ENCODE measurements at regions not wholly inside any gene's neighbourhood (a gene's known extent, or its start where the extent isn't known, plus 50 kb on each side); places are given as distances from the start of the nearest gene placed in this dataset.

DNA sequence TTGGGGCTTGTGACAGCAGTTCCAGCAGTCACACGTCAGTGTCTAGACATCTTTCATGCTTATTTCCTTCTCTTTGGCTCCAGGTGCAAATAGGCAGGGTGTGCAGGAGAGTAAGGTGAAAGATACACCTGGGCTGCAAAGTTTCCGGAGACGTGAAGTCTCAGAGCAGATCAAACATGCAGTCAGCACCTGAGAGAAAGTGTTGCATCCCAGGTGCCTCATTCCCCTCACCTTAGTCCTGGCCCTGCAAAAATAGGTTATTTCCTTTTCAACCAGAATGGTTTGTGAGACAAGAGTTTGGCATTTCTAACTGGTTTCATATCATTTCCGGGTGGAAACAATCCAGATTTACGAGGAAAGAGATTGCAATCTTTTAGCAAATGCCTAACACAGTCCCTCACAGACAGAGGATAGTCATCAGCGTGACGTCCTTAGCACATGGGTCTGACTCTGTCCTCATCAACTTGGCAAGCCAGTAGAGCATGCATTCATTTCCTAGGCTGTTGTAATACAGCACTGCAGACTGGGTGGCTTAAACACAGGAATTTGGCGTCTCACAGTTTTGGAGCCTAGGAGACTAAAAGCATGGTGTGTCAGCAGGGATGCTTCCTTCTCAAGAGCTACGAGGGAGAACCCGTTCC lies 58.2 kb upstream of the ARRDC4 start:
- no peak overlapping the region for H3K27ac ChIP-seq (ENCODE audit: low read depth, low read length)
- H3K4me2 ChIP-seq (ENCODE audit: low read length): no peak overlapping the region
- no peaks in the 10 kb centered on the region for H3K36me3 ChIP-seq (ENCODE audit: control insufficient read depth, low read length)
- H3K9me3 ChIP-seq (ENCODE audit: control insufficient read depth, insufficient read depth, low read length): no peaks in the 10 kb centered on the region
- no peaks in the 10 kb centered on the region for H3K9me2 ChIP-seq (replicated peaks; ENCODE audit: control insufficient read depth, low read length)
- H3F3A ChIP-seq (ENCODE audit: control insufficient read depth, insufficient read depth): no peaks in the 10 kb centered on the region
- no peak for TF ChIP-seq EZH2phosphoT487 (IDR thresholded peaks at IDR 0.05; ENCODE audit: borderline replicate concordance, low read length)
- TF ChIP-seq, protein P1, sequence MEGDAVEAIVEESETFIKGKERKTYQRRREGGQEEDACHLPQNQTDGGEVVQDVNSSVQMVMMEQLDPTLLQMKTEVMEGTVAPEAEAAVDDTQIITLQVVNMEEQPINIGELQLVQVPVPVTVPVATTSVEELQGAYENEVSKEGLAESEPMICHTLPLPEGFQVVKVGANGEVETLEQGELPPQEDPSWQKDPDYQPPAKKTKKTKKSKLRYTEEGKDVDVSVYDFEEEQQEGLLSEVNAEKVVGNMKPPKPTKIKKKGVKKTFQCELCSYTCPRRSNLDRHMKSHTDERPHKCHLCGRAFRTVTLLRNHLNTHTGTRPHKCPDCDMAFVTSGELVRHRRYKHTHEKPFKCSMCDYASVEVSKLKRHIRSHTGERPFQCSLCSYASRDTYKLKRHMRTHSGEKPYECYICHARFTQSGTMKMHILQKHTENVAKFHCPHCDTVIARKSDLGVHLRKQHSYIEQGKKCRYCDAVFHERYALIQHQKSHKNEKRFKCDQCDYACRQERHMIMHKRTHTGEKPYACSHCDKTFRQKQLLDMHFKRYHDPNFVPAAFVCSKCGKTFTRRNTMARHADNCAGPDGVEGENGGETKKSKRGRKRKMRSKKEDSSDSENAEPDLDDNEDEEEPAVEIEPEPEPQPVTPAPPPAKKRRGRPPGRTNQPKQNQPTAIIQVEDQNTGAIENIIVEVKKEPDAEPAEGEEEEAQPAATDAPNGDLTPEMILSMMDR (IDR thresholded peaks at IDR 0.05; ENCODE audit: low read depth, low read length, poor library complexity, severe bottlenecking): no peak
- no peaks in the 10 kb centered on the region for H3K4me1 ChIP-seq (ENCODE audit: control insufficient read depth, low read length)
- H4K20me1 ChIP-seq (ENCODE audit: control insufficient read depth, insufficient read depth, low read depth, low read length): no peaks in the 10 kb centered on the region
- no peak overlapping the region for H3K4me3 ChIP-seq (ENCODE audit: low read length)
- H3K27me3 ChIP-seq (ENCODE audit: control insufficient read depth, low read length): no peaks in the 10 kb centered on the region
- H3K79me2 ChIP-seq (ENCODE audit: control insufficient read depth, low read length): no peaks in the 10 kb centered on the region

DNA sequence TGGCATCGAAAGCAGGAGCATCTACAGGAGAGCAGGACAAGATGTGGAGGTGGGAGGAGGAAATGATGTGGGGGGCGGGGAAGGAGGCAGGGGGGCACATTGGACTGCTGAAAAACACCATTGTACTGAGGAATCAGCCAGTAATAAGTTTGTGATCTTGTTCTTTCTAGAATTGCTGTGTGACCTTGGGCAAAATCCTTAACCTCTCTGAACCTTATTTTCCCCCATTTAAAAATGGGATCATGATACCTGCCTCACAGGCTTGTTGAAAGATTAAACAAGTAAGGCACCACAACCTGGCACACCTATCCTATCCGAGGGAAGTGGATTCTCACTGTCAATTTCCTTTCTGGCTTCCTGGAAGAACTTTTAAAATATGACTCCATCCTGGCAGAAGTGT lies 56.9 kb upstream of the ARRDC4 start:
- Histone ChIP-seq H3K27me3 (ENCODE audit: control insufficient read depth, low read length) (no peaks in the 10 kb centered on the region), H3K4me3 (ENCODE audit: low read length) (no peak overlapping the region), H3K79me2 (ENCODE audit: control insufficient read depth, low read length) (no peaks in the 10 kb centered on the region), H3K4me1 (ENCODE audit: control insufficient read depth, low read length) (no peaks in the 10 kb centered on the region), H3F3A (ENCODE audit: control insufficient read depth, insufficient read depth) (no peaks in the 10 kb centered on the region), H3K9me3 (ENCODE audit: control insufficient read depth, insufficient read depth, low read length) (no peaks in the 10 kb centered on the region), H3K4me2 (ENCODE audit: low read length) (no peak overlapping the region), H4K20me1 (ENCODE audit: control insufficient read depth, insufficient read depth, low read depth, low read length) (no peaks in the 10 kb centered on the region), H3K9me2 (replicated peaks; ENCODE audit: control insufficient read depth, low read length) (no peaks in the 10 kb centered on the region), H3K36me3 (ENCODE audit: control insufficient read depth, low read length) (no peaks in the 10 kb centered on the region), H3K27ac (ENCODE audit: low read depth, low read length) (no peak overlapping the region)
- TF ChIP-seq, protein P1 (IDR thresholded peaks at IDR 0.05; ENCODE audit: low read depth, low read length, poor library complexity, severe bottlenecking): no peak
- no peak for TF ChIP-seq EZH2phosphoT487 (IDR thresholded peaks at IDR 0.05; ENCODE audit: borderline replicate concordance, low read length)

DNA sequence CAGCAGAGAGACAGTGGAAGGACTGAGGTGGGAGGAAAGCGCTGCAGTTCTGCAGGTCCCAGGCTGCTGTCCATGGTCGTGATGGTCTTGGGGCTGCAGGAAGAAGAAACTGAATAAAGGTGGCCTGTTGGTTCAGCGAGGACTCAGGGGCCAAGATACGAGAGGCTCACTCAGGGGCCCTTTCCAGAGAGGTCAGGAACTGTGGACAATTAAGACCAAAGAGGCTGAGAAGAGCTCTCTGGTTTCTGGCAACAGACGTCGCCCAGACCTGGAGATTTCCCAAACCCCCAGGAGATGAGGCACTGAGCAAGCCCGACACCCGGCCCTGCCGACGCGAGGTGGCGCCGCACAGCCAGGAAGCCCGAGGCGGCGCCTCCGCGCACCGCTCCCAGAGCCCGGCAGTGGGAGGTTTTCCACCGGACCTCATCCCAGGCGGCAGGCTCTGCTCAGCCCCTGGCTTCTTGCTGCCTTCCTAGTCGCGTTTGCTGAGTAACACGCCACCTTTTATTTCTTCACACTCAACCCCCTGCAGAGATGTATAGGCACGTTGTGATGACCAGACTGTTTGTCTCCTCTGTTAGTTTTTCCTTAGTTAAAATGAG lies 56.4 kb upstream of the ARRDC4 start:
- Histone ChIP-seq H3K9me2 (replicated peaks; ENCODE audit: control insufficient read depth, low read length) (no peaks in the 10 kb centered on the region), H3K27me3 (ENCODE audit: control insufficient read depth, low read length) (no peaks in the 10 kb centered on the region), H4K20me1 (ENCODE audit: control insufficient read depth, insufficient read depth, low read depth, low read length) (no peaks in the 10 kb centered on the region), H3K27ac (ENCODE audit: low read depth, low read length) (no peak overlapping the region), H3K9me3 (ENCODE audit: control insufficient read depth, insufficient read depth, low read length) (no peaks in the 10 kb centered on the region), H3F3A (ENCODE audit: control insufficient read depth, insufficient read depth) (no peaks in the 10 kb centered on the region), H3K36me3 (ENCODE audit: control insufficient read depth, low read length) (no peaks in the 10 kb centered on the region), H3K79me2 (ENCODE audit: control insufficient read depth, low read length) (no peaks in the 10 kb centered on the region), H3K4me3 (ENCODE audit: low read length) (no peak overlapping the region), H3K4me2 (ENCODE audit: low read length) (no peak overlapping the region), H3K4me1 (ENCODE audit: control insufficient read depth, low read length) (no peaks in the 10 kb centered on the region)
- TF ChIP-seq, protein P1 (IDR thresholded peaks at IDR 0.05; ENCODE audit: low read depth, low read length, poor library complexity, severe bottlenecking): no peak
- no peak for TF ChIP-seq EZH2phosphoT487 (IDR thresholded peaks at IDR 0.05; ENCODE audit: borderline replicate concordance, low read length)
